NB4 (cell line): ENCODE measurements at regions not wholly inside any gene's neighbourhood (a gene's known extent, or its start where the extent isn't known, plus 50 kb on each side); places are given as distances from the start of the nearest gene placed in this dataset.

Source experiments
- MYC ChIP-seq: IDR thresholded peaks from 2 replicates; pipeline ENCODE4 v1.6.1; 2011; ENCODE audit warnings: low read depth, low read length
- POLR2A ChIP-seq: IDR thresholded peaks from 2 replicates; pipeline ENCODE4 v1.6.1; 2011; ENCODE audit warnings: mild to moderate bottlenecking; ENCODE audit not compliant: insufficient read length; ENCODE audit errors: extremely low read depth
- TF ChIP-seq, protein P1 (sequence below): IDR thresholded peaks from one replicate; pipeline ENCODE4 v1.5.1; 2012; ENCODE audit warnings: low read depth, low read length
- TF ChIP-seq, protein P2 (sequence below): IDR thresholded peaks from 2 replicates; pipeline ENCODE4 v1.6.1; 2011; ENCODE audit warnings: low read depth, low read length

DNA sequence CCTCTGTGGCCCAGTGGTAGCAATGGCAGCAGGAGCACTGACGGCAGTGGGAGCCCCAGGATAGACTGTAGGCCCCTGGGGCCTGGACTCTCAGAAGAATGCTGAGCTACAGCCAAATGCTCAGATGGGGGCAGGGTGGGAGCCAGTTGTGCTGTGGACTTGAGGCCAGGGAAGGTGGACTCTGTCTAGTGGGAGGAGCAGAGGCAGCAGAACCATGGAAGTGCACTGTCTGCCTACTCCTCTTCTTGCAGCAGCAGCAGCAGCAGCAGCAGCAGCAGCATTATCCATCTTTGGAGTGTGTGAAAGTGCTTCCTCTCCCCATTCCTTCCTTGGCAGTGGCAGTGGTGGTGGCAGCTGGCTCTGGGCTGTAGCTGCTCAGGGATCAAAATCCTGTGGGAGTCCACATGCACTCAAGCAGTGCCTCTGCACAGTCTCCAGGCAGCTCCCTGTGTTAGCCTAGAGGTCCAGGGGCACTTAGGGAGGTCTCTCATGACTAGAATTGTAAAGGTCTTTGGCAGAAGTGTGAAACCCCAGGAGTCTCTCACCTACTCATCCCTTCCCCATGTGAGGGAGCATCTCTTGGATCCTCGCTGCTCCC is 917.9 kb upstream of the B3GALT2 start:
- TF ChIP-seq, protein P1, sequence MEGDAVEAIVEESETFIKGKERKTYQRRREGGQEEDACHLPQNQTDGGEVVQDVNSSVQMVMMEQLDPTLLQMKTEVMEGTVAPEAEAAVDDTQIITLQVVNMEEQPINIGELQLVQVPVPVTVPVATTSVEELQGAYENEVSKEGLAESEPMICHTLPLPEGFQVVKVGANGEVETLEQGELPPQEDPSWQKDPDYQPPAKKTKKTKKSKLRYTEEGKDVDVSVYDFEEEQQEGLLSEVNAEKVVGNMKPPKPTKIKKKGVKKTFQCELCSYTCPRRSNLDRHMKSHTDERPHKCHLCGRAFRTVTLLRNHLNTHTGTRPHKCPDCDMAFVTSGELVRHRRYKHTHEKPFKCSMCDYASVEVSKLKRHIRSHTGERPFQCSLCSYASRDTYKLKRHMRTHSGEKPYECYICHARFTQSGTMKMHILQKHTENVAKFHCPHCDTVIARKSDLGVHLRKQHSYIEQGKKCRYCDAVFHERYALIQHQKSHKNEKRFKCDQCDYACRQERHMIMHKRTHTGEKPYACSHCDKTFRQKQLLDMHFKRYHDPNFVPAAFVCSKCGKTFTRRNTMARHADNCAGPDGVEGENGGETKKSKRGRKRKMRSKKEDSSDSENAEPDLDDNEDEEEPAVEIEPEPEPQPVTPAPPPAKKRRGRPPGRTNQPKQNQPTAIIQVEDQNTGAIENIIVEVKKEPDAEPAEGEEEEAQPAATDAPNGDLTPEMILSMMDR = no peak
- no peak for TF ChIP-seq POLR2A
- TF ChIP-seq, protein P2, sequence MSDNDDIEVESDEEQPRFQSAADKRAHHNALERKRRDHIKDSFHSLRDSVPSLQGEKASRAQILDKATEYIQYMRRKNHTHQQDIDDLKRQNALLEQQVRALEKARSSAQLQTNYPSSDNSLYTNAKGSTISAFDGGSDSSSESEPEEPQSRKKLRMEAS = no peak
- TF ChIP-seq MYC = no peak
